ENCODE measurements at regions not wholly inside any gene's neighbourhood (a gene's known extent, or its start where the extent isn't known, plus 50 kb on each side); places are given as distances from the start of the nearest gene placed in this dataset.

DNA sequence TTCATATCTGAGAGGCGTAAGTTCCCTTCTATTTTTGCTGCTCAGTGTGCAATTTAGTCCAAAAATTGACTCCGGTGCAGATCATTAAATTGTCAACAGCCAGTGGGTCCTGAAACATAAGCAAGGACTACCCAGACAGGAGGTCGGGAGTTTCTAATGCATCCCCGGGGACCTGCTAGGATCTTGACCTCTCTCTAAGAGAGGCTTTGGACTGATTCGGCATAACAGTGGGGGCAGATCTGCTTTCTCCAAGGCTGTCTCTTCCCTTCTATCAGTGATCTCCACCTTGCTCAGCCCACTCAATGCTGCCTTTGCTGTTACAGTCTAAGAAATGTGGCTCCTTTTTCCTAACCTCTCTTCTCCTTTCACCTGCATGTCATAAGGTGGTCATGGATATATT lies 199.1 kb upstream of the NRP1 start:
- no peak overlapping the region for H3K27ac Mint-ChIP-seq
- no peaks in the 10 kb centered on the region for H3K36me3 Mint-ChIP-seq (ENCODE audit: low read depth)
- peaks cover 1% of the 10 kb centered on the region for H3K27me3 Mint-ChIP-seq (ENCODE audit: low read depth)
- H3K9me3 Mint-ChIP-seq, result no peaks in the 10 kb centered on the region
- no peak overlapping the region for H3K4me3 Mint-ChIP-seq
- no peaks in the 10 kb centered on the region for H3K4me1 Mint-ChIP-seq (ENCODE audit: low read depth)

DNA sequence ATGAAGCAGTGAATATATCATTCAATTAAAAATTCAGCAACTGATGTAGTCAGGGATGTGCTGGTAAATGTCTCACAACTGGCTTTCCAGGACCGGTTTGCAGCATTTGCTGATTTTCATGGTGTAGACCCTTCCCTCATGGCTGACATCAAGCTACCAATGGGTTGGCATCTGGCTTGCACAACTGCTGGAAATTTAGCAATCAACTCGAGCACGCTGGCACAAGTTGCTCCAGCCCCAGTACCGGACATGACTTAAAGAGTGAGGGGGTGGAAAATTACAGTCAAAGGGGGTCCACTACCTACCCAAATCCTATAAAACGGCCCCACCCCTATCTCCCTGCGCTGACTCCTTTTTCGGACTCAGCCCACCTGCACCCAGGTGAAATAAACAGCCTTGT lies 198.4 kb upstream of the NRP1 start:
- H3K27ac Mint-ChIP-seq, result no peak overlapping the region
- no peaks in the 10 kb centered on the region for H3K36me3 Mint-ChIP-seq (ENCODE audit: low read depth)
- H3K4me1 Mint-ChIP-seq (ENCODE audit: low read depth), result no peaks in the 10 kb centered on the region
- no peaks in the 10 kb centered on the region for H3K9me3 Mint-ChIP-seq
- H3K27me3 Mint-ChIP-seq (ENCODE audit: low read depth), result no peaks in the 10 kb centered on the region
- no peak overlapping the region for H3K4me3 Mint-ChIP-seq

DNA sequence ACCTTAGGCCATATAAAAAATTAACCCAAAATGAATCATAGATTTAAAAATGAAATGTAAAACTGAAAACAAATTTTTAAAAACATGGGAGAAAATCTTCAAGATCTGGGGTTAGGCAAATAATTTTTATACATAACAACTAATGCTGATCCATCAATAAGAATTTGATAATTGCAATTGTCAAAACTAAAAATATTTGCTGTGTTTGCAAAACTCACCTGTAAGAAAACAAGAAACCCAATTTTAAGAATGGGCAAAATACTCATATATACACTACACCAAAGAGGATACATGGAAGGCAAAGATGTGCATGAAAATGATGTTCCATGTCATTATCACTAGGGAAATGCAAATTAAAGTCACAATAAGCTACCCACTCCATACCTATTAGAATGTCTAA lies 194.8 kb upstream of the NRP1 start:
- no peak overlapping the region for H3K4me3 Mint-ChIP-seq
- no peaks in the 10 kb centered on the region for H3K36me3 Mint-ChIP-seq (ENCODE audit: low read depth)
- H3K27me3 Mint-ChIP-seq (ENCODE audit: low read depth), result no peaks in the 10 kb centered on the region
- H3K27ac Mint-ChIP-seq, result no peak overlapping the region
- no peaks in the 10 kb centered on the region for H3K9me3 Mint-ChIP-seq
- no peaks in the 10 kb centered on the region for H3K4me1 Mint-ChIP-seq (ENCODE audit: low read depth)

DNA sequence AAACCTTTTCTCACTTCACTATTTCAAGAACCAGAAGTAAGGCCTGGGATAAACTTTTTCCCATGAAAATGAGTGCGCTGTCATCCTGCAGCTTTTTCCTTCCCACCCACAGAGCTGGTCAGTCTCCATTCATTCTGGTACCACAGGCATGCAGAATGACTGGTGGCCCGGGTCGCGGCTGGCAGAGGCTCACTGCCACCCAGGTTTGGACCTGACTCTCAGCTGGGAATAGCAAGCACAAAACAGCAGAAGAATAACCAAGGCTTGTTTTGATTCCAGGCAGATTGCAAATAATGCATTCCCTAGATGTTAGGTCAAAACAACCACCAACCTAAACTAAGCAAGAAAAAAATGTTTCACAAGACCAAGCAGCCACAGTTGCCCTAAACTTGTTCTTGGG lies 190.5 kb upstream of the NRP1 start:
- Mint-ChIP-seq H3K4me3 (no peak overlapping the region), H3K27ac (no peak overlapping the region), H3K9me3 (no peaks in the 10 kb centered on the region), H3K27me3 (ENCODE audit: low read depth) (no peaks in the 10 kb centered on the region), H3K36me3 (ENCODE audit: low read depth) (no peaks in the 10 kb centered on the region), H3K4me1 (ENCODE audit: low read depth) (no peaks in the 10 kb centered on the region)

DNA sequence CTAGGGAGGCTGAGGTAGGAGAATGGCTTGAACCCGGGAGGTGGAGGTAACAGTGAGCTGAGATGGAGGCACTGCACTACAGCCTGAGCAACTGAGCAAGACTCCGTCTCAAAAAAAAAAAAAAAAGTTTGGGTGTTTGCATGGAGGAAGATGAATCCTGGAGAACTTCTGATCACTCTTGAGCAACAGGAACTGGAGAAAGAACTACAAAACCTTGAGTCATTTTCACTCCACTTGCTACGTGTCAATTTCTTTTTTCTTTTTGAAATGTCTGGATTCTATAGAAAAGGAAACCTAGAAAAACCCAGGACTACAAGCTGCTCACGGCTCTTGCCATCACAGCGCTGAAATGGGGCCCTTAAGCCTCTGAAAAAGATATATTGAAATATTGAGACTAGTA lies 189.6 kb upstream of the NRP1 start:
- no peaks in the 10 kb centered on the region for H3K27me3 Mint-ChIP-seq (ENCODE audit: low read depth)
- no peak overlapping the region for H3K4me3 Mint-ChIP-seq
- H3K27ac Mint-ChIP-seq, result no peak overlapping the region
- no peaks in the 10 kb centered on the region for H3K4me1 Mint-ChIP-seq (ENCODE audit: low read depth)
- H3K36me3 Mint-ChIP-seq (ENCODE audit: low read depth), result no peaks in the 10 kb centered on the region
- no peaks in the 10 kb centered on the region for H3K9me3 Mint-ChIP-seq

GRCh38 chr10:33523236-33523792 lies 188.8 kb upstream of the NRP1 start:
- H3K9me3 Mint-ChIP-seq, result no peaks in the 10 kb centered on the region
- H3K4me1 Mint-ChIP-seq (ENCODE audit: low read depth), result no peaks in the 10 kb centered on the region
- no peak overlapping the region for H3K4me3 Mint-ChIP-seq
- no peaks in the 10 kb centered on the region for H3K36me3 Mint-ChIP-seq (ENCODE audit: low read depth)
- H3K27me3 Mint-ChIP-seq (ENCODE audit: low read depth), result no peaks in the 10 kb centered on the region
- no peak overlapping the region for H3K27ac Mint-ChIP-seq

DNA sequence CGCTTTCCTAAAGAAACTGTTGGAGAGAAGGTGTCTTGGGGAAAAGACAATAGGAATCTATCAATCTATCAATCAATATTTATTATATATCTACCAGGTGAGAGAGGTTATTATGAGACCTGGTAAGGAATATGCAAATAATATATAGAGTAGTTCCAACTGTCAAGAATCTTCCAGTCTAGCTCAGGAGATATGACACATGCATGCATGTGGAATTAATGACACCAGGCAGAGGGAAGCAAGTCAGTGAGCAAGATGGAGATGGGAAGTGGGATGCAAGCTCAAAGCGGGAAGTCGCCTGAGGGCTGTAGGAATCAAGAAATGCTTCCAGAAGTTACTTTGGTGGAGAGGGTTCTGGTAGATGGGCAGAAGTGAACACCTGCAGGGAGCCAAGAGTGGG lies 187.4 kb upstream of the NRP1 start:
- no peaks in the 10 kb centered on the region for H3K9me3 Mint-ChIP-seq
- H3K36me3 Mint-ChIP-seq (ENCODE audit: low read depth), result no peaks in the 10 kb centered on the region
- no peaks in the 10 kb centered on the region for H3K27me3 Mint-ChIP-seq (ENCODE audit: low read depth)
- H3K27ac Mint-ChIP-seq, result no peak overlapping the region
- H3K4me1 Mint-ChIP-seq (ENCODE audit: low read depth), result no peaks in the 10 kb centered on the region
- H3K4me3 Mint-ChIP-seq, result no peak overlapping the region

- H3K9me3 Mint-ChIP-seq, result no peaks in the 10 kb centered on the region
- no peaks in the 10 kb centered on the region for H3K36me3 Mint-ChIP-seq (ENCODE audit: low read depth)
- H3K4me1 Mint-ChIP-seq (ENCODE audit: low read depth), result no peaks in the 10 kb centered on the region
- H3K27ac Mint-ChIP-seq, result no peak overlapping the region
- no peak overlapping the region for H3K4me3 Mint-ChIP-seq
- H3K27me3 Mint-ChIP-seq (ENCODE audit: low read depth), result no peaks in the 10 kb centered on the region
Measured at GRCh38 chr10:33521062-33521461, 186.6 kb upstream of the NRP1 start.

GRCh38 chr10:33520223-33520622 lies 185.8 kb upstream of the NRP1 start:
- Mint-ChIP-seq H3K4me1 (ENCODE audit: low read depth) (no peaks in the 10 kb centered on the region), H3K4me3 (no peak overlapping the region), H3K9me3 (no peaks in the 10 kb centered on the region), H3K36me3 (ENCODE audit: low read depth) (no peaks in the 10 kb centered on the region), H3K27ac (no peak overlapping the region), H3K27me3 (ENCODE audit: low read depth) (no peaks in the 10 kb centered on the region)

DNA sequence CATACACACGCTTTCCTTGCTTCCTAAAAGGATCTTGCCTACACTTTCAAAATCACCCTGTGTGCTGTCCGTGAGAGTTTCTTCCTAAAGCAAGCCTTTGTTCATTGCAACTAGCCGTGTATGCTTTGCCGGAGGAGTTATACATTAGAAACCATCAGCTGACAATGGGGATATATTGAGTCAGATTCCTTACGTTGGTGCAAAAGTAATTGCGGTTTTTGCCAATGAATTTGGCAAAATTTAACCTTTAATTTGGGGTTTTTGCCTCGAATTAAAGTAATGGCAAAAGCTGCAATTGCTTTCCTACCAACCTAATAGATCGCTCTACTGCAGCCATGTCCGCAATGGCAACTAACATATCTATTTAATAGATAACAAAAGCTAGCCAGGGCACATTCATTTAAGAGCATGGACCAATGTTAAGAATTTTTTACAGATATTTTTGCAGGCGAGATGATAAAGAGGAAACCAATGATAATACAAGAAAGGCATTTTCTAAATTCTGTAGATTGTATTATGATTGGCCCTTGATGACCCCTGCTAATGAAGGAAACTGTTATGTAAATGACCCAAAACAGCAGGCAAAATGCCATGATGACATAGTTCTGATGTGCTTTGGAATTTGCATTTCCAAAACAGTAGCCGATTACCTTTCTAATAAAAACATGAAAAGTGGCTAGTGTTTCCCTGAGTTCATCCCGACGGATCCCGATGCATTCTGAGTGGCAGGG lies 184.8 kb upstream of the NRP1 start:
- Mint-ChIP-seq H3K36me3 (ENCODE audit: low read depth) (no peaks in the 10 kb centered on the region), H3K4me3 (no peak overlapping the region), H3K27me3 (ENCODE audit: low read depth) (no peaks in the 10 kb centered on the region), H3K9me3 (no peaks in the 10 kb centered on the region), H3K4me1 (ENCODE audit: low read depth) (no peaks in the 10 kb centered on the region), H3K27ac (no peak overlapping the region)

- Mint-ChIP-seq H3K4me3 (no peak overlapping the region), H3K27me3 (ENCODE audit: low read depth) (peaks cover 6% of the 10 kb centered on the region), H3K4me1 (ENCODE audit: low read depth) (peaks cover 2% of the 10 kb centered on the region), H3K27ac (no peak overlapping the region), H3K9me3 (no peaks in the 10 kb centered on the region), H3K36me3 (ENCODE audit: low read depth) (no peaks in the 10 kb centered on the region)
Measured at GRCh38 chr10:33510206-33510605, 175.7 kb upstream of the NRP1 start.

- H3K27me3 Mint-ChIP-seq (ENCODE audit: low read depth), result peaks cover 6% of the 10 kb centered on the region
- H3K4me3 Mint-ChIP-seq, result no peak overlapping the region
- no peak overlapping the region for H3K27ac Mint-ChIP-seq
- peaks cover 2% of the 10 kb centered on the region for H3K4me1 Mint-ChIP-seq (ENCODE audit: low read depth)
- no peaks in the 10 kb centered on the region for H3K9me3 Mint-ChIP-seq
- no peaks in the 10 kb centered on the region for H3K36me3 Mint-ChIP-seq (ENCODE audit: low read depth)
Measured at GRCh38 chr10:33509231-33509831, 174.9 kb upstream of the NRP1 start.

GRCh38 chr10:33507662-33508425 lies 173.4 kb upstream of the NRP1 start:
- Mint-ChIP-seq H3K4me3 (no peak overlapping the region), H3K4me1 (ENCODE audit: low read depth) (peaks cover 2% of the 10 kb centered on the region), H3K36me3 (ENCODE audit: low read depth) (no peaks in the 10 kb centered on the region), H3K27ac (no peak overlapping the region), H3K9me3 (no peaks in the 10 kb centered on the region), H3K27me3 (ENCODE audit: low read depth) (peaks cover 6% of the 10 kb centered on the region)

DNA sequence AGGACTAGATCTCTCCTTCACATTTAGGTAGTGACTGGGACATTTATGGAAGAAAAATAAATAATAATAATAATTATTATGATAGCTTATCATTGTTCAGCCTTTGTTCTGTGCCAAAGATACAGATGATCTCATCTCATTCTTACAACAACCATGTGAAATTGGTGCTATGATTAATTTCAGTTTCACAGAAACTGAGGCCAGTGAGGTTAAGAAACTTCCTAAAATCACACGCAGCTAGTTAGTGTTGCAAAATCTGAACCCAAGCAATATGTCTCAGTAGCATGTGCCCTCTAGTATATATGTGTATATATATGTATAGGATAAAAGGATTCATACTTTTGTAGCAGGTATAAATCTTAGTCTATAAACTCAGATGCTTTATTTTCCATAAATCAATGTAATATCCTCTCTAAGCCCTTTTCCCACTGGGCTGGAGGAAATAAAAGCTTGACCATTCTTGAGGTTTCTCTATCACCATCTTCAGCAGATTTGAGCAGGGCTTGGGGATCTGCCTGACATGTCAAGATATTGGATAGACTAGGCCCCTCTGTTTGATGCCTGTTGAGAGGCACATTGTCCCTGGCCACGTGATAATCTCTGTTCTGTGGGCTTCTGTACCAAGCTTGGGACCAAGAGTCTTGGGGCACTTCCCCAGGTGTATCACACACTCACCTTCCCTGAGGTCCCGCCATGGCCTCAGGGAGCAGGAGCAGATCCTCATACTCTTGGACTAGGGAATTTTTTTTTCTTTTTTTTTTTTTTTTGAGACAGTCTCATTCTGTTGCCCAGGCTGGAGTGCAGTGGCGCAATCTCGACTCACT lies 172.6 kb upstream of the NRP1 start:
- no peak overlapping the region for H3K27ac Mint-ChIP-seq
- H3K36me3 Mint-ChIP-seq (ENCODE audit: low read depth), result no peaks in the 10 kb centered on the region
- no peaks in the 10 kb centered on the region for H3K9me3 Mint-ChIP-seq
- peaks cover 6% of the 10 kb centered on the region for H3K27me3 Mint-ChIP-seq (ENCODE audit: low read depth)
- no peak overlapping the region for H3K4me3 Mint-ChIP-seq
- peaks cover 2% of the 10 kb centered on the region for H3K4me1 Mint-ChIP-seq (ENCODE audit: low read depth)
